Ammon's horn (tissue), 1 donor: ENCODE measurements at regions not wholly inside any gene's neighbourhood (a gene's known extent, or its start where the extent isn't known, plus 50 kb on each side); places are given as distances from the start of the nearest gene placed in this dataset.
"Not testable (repeated sequence)": the region's sequence is repeated elsewhere in the genome, so short reads cannot be mapped to it uniquely, and the experiment has no call there.

ENCODE experiments used
- DNase-seq: peaks from one replicate; pipeline ENCODE4 v3.0.0-alpha.2; 2016; ENCODE audit warnings: low spot score

- no peak for DNase-seq
Observed at GRCh38 chr5:138702166-138703077, 50.8 kb upstream of the CTNNA1 start.

- DNase-seq: no peak
Observed at GRCh38 chr5:138701678-138702077, 51.5 kb upstream of the CTNNA1 start.

DNA sequence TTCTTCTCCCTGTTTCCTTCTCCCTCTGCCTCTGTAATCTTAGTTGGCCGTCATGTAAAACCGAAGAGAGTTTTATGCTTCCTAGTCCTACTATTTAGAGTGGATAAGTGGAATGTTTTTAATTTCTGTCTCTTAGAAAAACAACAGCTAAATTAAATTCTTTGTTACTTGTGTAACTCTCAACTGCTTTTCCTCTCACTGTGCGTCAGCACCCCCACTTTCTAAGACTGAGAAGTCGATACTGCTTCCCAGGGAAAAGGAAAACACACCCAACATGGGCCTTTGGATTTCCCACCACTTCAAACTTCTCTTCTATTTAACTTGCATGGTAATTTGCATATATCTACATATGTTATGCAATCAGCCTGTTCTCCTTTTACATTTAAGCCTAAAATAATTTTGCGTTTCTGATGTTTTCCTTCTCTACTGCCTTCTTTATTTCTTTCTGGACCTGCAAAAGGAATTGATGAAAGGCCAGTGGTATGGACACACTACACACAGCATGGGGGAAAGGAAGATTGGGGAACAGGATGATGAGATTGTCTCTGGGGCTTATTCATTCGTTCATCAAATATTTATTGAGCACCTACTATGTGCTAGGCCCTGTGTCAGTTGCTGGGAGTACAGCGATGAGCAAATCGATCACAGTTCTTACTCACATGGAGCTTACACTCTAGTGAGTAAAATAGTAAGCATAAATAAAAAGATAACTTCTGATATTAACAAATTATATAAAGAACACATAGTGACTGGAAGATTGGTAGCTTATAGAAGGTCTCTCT, 52.5 kb upstream of the CTNNA1 start:
- DNase-seq: no peak

GRCh38 chr5:138699482-138699881, 53.7 kb upstream of the CTNNA1 start:
- DNase-seq: no peak

DNA sequence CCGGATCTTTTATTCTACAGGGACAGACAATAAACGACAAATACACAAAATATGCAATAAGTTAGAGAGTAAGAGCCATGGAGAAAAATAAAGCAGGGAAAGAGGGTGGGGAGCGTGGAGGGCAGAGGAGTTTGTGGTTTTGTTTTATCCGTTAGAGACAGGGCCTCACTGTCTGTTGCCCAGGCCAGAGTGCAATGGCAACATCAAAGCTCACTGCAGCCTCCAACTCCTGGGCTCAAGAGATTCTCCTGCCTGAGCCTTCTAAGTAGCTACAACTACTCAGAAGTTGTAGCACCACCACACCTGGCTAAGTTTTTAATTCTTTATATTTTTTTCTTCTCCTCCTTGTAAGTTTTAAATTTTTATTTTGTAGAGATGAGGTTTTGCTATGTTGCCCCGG, 54.5 kb upstream of the CTNNA1 start:
- DNase-seq: no peak

DNA sequence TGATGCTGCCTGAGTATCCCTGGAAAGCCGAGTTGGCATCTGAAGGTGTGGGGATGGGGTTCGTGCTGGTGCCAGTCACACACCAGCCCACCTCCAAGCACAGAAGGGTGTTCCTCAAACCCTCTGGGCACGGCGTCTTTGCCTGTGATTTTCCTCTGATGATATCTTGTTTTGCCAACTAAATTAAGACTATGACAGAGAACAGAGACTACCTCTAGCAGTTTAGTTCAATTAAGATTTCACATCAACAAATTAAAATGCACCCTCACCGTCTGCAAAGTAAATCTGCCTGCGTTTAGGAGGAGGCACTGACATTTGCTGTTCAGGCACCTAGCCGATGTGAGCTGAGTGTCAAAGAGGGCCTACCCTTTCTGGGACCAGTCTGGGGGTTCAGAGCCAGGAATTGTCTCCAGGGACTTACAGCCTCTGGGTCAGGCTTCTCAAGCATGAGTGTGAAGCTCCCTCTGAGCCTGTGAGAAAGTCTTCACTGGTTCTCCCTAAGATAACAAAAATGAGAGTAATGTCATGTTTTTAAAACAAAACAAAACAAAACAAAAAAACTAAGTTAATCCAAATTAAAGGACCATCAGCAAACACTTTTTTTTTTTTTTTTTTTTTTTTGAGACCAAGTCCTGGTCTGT, 55.4 kb upstream of the CTNNA1 start:
- DNase-seq: no peak

DNA sequence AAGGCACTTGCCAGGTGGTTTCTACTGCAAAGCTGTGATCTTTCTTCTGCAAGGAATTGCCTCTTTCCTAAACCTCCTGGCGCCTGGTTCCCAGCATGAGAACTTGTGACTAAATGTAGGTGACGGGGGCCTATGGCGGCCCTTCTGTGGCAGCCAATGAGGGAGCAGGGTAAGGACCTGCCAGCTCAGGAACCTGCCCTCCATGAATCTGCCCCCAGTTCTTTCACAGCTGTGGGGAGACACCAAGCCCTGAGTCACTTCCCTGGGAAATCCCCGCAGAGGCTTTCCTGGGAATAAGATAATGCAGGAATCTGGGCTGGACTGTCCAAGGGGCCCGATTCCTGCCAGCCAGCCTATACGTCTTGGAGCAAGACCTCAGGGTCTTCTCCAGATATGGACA, 56.7 kb upstream of the CTNNA1 start:
- no peak for DNase-seq

DNA sequence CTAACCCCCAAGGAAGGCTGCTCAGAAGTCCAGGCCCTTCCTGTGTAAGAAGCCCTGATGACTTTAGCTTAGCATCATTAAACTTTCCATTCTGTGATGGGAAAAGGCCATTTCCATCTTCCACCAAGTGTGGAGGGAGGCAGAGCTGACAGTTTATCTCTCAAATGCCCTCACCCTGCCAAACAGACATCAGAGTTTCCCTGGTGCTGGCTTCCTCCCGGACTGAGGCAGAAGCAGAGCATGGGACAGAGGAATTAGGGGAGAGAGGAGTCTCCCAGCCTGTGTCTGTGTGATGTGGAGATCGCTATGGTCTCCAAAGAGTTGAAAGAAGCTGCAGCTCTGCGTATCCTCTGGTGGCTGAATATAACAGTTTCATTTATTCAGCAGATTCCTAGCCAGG, 57.4 kb upstream of the CTNNA1 start:
- DNase-seq: no peak

GRCh38 chr5:138694146-138694545, 59.1 kb upstream of the CTNNA1 start:
- DNase-seq: no peak

DNA sequence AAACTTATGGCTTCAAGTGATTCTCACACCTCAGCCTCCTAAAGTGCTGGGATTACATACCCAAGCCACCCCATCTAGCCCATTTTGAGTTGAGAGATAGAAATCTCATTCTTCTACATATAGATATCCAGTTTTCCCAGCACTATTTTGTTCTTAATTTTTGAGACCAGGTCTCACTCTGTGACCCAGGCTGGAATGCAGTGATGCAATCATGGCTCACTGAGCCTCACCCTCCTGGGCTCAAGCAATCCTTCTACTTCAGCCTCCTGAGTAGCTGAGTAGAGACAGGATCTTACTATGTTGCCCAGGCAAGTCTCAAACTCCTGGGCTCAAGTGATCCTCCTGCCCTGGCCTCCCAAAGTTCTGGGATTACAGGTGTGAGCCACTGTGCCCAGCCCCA, 60.9 kb upstream of the CTNNA1 start:
- DNase-seq: no peak

- no peak for DNase-seq
Observed at GRCh38 chr5:138686668-138687067, 66.6 kb upstream of the CTNNA1 start.

DNA sequence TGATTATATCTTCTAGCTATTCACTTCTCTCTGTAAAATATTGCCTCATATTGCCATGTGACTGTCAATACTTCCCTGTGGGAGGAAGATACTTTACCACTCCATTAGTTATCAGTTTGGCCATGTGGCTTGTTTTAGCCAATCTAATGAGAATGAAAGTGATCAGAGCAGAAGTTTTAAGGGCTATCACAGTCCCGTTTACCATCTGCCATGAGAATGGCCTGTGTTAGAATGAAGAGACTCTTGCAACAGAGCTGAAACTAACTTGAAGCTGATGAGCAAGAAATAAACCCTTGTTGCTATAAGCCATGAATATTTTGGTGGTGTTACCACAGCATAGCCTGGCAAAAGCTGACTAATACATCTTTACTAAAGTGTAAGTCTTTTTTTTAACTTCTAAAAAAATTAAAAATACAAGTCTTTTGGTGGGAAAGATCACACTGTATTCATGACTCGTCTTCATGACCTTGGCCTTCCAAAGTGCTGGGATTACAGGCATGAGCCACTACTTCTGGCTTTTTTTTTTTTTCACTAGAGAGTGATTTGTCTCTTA, 68.0 kb upstream of the CTNNA1 start:
- no peak for DNase-seq

DNA sequence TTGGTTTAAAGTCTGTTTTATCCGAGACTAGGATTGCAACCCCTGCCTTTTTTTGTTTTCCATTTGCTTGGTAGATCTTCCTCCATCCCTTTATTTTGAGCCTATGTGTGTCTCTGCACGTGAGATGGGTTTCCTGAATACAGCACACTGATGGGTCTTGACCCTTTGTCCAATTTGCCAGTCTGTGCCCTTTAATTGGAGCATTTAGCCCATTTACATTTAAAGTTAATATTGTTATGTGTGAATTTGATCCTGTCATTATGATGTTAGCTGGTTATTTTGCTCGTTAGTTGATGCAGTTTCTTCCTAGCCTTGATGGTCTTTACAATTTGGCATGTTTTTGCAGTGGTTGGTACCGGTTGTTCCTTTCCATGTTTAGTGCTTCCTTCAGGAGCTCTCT, 70.8 kb upstream of the CTNNA1 start:
- DNase-seq: not testable (repeated sequence)

GRCh38 chr5:138678826-138679225, 74.4 kb upstream of the CTNNA1 start:
- DNase-seq: not testable (repeated sequence)

DNA sequence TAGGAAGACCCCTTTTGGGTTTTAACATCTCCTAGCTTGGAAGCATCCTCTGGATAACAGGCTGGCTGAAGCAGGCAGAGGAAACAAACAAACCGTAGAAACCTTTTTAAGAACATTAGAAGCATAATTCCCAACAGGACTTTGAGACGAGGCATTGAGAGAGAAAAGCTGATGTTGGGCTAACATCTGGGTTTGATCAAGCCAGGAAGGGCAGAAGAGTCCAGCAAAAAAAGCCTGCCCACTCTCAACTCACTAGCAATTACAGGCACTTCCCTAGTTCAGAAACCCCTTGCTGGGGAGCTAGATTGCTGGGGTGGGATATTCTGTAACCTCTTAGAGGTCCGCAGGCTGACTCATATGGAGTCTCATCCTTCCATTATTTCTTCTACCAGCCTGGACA, 75.4 kb upstream of the CTNNA1 start:
- no peak for DNase-seq

DNA sequence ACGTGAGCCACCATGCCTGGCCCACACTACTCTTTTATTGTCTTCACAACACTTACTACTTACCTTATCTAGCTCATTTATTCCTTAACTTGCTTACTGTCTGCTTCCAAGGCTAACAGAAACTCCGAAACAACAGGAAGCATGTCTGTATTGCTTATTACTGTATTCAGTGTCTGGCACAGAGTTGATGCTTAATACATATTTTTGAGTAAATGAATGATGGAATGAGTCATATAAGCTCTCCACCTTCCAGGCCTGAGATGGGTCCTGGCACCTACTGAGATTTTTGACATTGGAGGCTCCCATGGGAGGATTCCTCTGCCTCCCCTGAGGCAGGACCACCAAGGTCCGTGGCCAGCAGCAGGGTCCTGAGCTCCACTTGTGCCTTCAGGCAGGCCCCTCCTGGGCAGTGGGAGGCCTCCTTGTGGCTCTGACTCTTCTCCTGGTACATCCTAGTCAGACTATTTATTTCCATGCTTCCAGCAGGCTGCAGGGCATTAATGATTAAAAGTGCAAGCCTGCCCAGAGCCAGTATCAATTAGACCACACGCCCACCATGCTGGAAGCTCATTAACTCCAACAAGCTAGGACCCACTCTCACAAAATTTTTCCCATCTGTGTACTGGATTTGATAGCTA, 76.5 kb upstream of the CTNNA1 start:
- no peak for DNase-seq

DNA sequence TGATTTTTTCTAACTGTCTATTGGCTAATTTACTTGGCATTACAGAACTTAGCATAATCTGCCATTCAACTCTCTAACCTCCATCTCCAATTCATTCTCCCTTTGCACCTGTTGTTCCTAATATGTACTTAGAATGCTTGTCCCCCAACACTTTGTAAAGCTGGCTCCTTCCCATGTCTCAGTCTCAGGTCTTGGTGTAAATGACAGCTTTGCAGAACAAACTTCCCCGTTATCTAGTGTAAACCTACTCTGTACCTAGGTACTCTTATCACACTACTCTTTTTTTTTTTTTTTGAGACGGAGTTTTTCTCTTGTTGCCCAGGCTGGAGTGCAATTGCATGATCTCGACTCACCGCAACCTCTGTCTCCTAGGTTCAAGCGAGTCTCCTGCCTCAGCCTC, 77.2 kb upstream of the CTNNA1 start:
- no peak for DNase-seq

GRCh38 chr5:138668451-138669380, 84.5 kb upstream of the CTNNA1 start:
- no peak for DNase-seq

GRCh38 chr5:138667782-138668331, 85.4 kb upstream of the CTNNA1 start:
- not testable (repeated sequence) for DNase-seq

- peak; percentile 56 for DNase-seq
Observed at GRCh38 chr5:138666226-138666742, 86.9 kb upstream of the CTNNA1 start.
